ENCODE measurements at regions not wholly inside any gene's neighbourhood (a gene's known extent, or its start where the extent isn't known, plus 50 kb on each side); places are given as distances from the start of the nearest gene placed in this dataset.

GRCh38 chr13:80437231-80437630 is 96.3 kb upstream of the SPRY2 start:
- H3K4me1 ChIP-seq (ENCODE audit: control insufficient read depth in 2 of 2, insufficient read depth in 2 of 2, low read length in 2 of 2): peaks cover 0 to 10% of the 10 kb centered on the region in 2 donors
- H3K79me2 ChIP-seq (ENCODE audit: control insufficient read depth, insufficient read depth, low read length): no peaks in the 10 kb centered on the region
- H3K9ac ChIP-seq (ENCODE audit: low read length): no peak overlapping the region
- H3K27ac ChIP-seq (ENCODE audit: low read length in 2 of 2): no peak overlapping the region
- no peak for ATAC-seq (ENCODE audit: low read depth)
- no peak overlapping the region for H3K4me3 Mint-ChIP-seq
- TF ChIP-seq, protein P1, sequence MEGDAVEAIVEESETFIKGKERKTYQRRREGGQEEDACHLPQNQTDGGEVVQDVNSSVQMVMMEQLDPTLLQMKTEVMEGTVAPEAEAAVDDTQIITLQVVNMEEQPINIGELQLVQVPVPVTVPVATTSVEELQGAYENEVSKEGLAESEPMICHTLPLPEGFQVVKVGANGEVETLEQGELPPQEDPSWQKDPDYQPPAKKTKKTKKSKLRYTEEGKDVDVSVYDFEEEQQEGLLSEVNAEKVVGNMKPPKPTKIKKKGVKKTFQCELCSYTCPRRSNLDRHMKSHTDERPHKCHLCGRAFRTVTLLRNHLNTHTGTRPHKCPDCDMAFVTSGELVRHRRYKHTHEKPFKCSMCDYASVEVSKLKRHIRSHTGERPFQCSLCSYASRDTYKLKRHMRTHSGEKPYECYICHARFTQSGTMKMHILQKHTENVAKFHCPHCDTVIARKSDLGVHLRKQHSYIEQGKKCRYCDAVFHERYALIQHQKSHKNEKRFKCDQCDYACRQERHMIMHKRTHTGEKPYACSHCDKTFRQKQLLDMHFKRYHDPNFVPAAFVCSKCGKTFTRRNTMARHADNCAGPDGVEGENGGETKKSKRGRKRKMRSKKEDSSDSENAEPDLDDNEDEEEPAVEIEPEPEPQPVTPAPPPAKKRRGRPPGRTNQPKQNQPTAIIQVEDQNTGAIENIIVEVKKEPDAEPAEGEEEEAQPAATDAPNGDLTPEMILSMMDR (IDR thresholded peaks at IDR 0.05): no peak
- TF ChIP-seq EZH2 (IDR thresholded peaks at IDR 0.05; ENCODE audit: borderline replicate concordance, insufficient read depth, low read depth, low read length, poor library complexity, severe bottlenecking): no peak
- ChIA-PET CTCF (interaction anchor here (0.7 kb wide), 1 partner anchor 74 kb away, joined by 6 read pairs; no protein-coding TSS in a partner anchor), POLR2A (no interaction called here)
- H3K36me3 ChIP-seq (replicated peaks in 1 of 2; ENCODE audit: control extremely low read depth in 1 of 2, control insufficient read depth in 1 of 2, extremely low read depth in 1 of 2, insufficient read depth in 2 of 2, low read length in 1 of 2): no peaks in the 10 kb centered on the region
- intact Hi-C loops (cut with micrococcal nuclease): no loop called here
- no peak overlapping the region for H3K4me3 ChIP-seq (ENCODE audit: control extremely low read depth in 1 of 5, extremely low read depth in 1 of 5, insufficient read depth in 1 of 5, low read depth in 2 of 5, low read length in 4 of 5)
- H3K27me3 ChIP-seq (replicated peaks in 1 of 4; ENCODE audit: control extremely low read depth in 1 of 4, control insufficient read depth in 3 of 4, insufficient read depth in 4 of 4, low read length in 3 of 4): no peaks in the 10 kb centered on the region
- no peaks in the 10 kb centered on the region for H3K9me3 ChIP-seq (ENCODE audit: control extremely low read depth in 1 of 3, control insufficient read depth in 2 of 3, insufficient read depth in 1 of 3, low read length in 2 of 3)
- no peak overlapping the region for H2AFZ ChIP-seq (ENCODE audit: insufficient read depth, low read depth, low read length, poor library complexity, severe bottlenecking)
- peaks cover 15% of the 10 kb centered on the region for H3K4me1 Mint-ChIP-seq
- no peaks in the 10 kb centered on the region for H4K20me1 ChIP-seq (ENCODE audit: control insufficient read depth, insufficient read depth, low read length, poor library complexity, severe bottlenecking)
- no CpG with 5 or more reads among the region's 1 CpG for WGBS (ENCODE audit: insufficient coverage)
- H3K27ac Mint-ChIP-seq: no peak overlapping the region
- no peak for DNase-seq
- no peaks in the 10 kb centered on the region for H3K27me3 Mint-ChIP-seq
- H3K9me3 Mint-ChIP-seq (ENCODE audit: insufficient read depth): no peaks in the 10 kb centered on the region
- H3K4me2 ChIP-seq (replicated peaks; ENCODE audit: low read depth, low read length, poor library complexity, severe bottlenecking): no peak overlapping the region

DNA sequence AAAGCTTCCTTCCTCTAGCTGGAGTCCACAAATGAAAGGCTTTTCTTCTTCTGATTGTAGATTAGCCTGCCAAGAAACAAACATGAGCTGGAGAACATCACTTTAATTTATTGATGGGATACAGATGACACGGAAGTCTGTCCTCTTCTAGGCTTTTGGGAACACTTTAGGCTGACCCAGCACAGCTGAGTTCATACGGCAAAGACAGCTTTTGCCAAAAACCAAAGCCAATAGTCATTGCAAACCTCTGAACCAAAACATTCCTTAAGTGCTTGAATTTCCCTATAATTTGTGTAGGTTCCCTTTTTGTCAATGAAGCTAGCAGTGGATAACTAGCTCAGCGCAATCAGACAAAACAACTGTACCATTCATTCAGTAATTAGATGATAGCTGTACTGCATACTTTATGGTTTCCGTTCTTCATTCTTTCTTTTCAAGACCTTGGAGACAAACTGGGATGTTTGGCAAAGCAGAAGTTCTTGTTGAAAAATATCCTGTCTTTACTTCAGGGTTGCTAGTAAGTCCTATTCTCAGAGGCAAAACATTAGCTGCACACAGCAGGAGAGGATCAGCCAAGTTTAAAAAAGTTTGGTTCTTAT is 95.7 kb upstream of the SPRY2 start:
- ChIA-PET CTCF (interaction anchor here (0.7 kb wide), 1 partner anchor 73 kb away, joined by 6 read pairs; no protein-coding TSS in a partner anchor), POLR2A (no interaction called here)
- Histone ChIP-seq H2AFZ (ENCODE audit: insufficient read depth, low read depth, low read length, poor library complexity, severe bottlenecking) (no peak overlapping the region), H3K27me3 (replicated peaks in 1 of 4; ENCODE audit: control extremely low read depth in 1 of 4, control insufficient read depth in 3 of 4, insufficient read depth in 4 of 4, low read length in 3 of 4) (no peaks in the 10 kb centered on the region), H3K9ac (ENCODE audit: low read length) (no peak overlapping the region), H3K36me3 (replicated peaks in 1 of 2; ENCODE audit: control extremely low read depth in 1 of 2, control insufficient read depth in 1 of 2, extremely low read depth in 1 of 2, insufficient read depth in 2 of 2, low read length in 1 of 2) (no peaks in the 10 kb centered on the region), H4K20me1 (ENCODE audit: control insufficient read depth, insufficient read depth, low read length, poor library complexity, severe bottlenecking) (no peaks in the 10 kb centered on the region), H3K4me2 (replicated peaks; ENCODE audit: low read depth, low read length, poor library complexity, severe bottlenecking) (no peak overlapping the region), H3K4me3 (ENCODE audit: control extremely low read depth in 1 of 5, extremely low read depth in 1 of 5, insufficient read depth in 1 of 5, low read depth in 2 of 5, low read length in 4 of 5) (no peak overlapping the region), H3K4me1 (ENCODE audit: control insufficient read depth in 2 of 2, insufficient read depth in 2 of 2, low read length in 2 of 2) (peaks cover 0 to 5% of the 10 kb centered on the region in 2 donors), H3K27ac (ENCODE audit: low read length in 2 of 2) (no peak overlapping the region), H3K9me3 (ENCODE audit: control extremely low read depth in 1 of 3, control insufficient read depth in 2 of 3, insufficient read depth in 1 of 3, low read length in 2 of 3) (no peaks in the 10 kb centered on the region), H3K79me2 (ENCODE audit: control insufficient read depth, insufficient read depth, low read length) (no peaks in the 10 kb centered on the region)
- WGBS (ENCODE audit: insufficient coverage): 0% methylated on average over 1 of the region's 4 CpGs
- ATAC-seq (ENCODE audit: low read depth): no peak
- Mint-ChIP-seq H3K27me3 (no peaks in the 10 kb centered on the region), H3K4me1 (peaks cover 10% of the 10 kb centered on the region), H3K9me3 (ENCODE audit: insufficient read depth) (no peaks in the 10 kb centered on the region), H3K27ac (no peak overlapping the region), H3K4me3 (no peak overlapping the region)
- TF ChIP-seq, protein P1 (IDR thresholded peaks at IDR 0.05): no peak
- TF ChIP-seq EZH2 (IDR thresholded peaks at IDR 0.05; ENCODE audit: borderline replicate concordance, insufficient read depth, low read depth, low read length, poor library complexity, severe bottlenecking): no peak
- intact Hi-C loops (cut with micrococcal nuclease): no loop called here
- no peak for DNase-seq
